CD4-positive, alpha-beta T cell treated with Interleukin-17A for 1 hour (primary cell): ENCODE measurements at regions not wholly inside any gene's neighbourhood (a gene's known extent, or its start where the extent isn't known, plus 50 kb on each side); places are given as distances from the start of the nearest gene placed in this dataset.

Experiments
- DNase-seq: peaks from one replicate; pipeline ENCODE4 v3.0.0-alpha.2; 2020

DNA sequence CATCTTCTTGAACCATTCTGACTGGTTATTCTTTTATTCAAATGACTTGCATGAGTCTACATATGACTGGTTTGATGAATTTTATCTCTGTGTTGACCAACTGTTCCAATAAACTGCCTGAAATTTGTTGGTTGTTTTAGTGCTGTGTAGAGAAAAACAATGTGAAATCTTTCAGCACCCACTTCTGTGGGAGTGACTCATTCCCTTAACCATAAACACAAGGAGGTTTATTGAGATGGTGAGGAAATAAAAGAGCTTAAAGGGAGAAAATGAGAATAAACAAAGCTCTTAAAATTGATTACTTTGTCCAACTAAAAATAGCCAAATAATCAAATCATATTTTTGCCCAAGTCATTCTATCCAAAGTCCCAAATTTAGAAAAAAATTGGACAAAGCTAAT, 341.1 kb downstream of the TGFB2 start:
- no peak for DNase-seq

DNA sequence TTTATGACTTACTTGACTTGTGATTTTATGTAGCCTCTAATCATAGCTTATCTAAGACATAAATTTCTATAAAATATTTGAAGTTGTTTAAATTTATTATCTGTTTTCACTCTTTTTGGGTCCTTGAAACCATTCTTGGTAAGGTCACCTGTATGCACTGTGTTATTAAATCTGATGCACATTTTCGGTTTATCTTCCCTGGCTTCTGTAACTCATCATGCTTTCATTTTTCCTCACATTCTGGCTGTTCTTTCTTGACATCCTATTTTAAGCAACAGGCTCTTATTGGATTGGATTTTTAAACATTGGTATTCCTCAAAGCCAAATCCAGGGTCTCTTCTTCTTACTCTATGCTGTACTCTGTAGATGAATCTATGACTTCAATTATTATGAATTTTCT, 341.6 kb downstream of the TGFB2 start:
- DNase-seq: no peak

DNA sequence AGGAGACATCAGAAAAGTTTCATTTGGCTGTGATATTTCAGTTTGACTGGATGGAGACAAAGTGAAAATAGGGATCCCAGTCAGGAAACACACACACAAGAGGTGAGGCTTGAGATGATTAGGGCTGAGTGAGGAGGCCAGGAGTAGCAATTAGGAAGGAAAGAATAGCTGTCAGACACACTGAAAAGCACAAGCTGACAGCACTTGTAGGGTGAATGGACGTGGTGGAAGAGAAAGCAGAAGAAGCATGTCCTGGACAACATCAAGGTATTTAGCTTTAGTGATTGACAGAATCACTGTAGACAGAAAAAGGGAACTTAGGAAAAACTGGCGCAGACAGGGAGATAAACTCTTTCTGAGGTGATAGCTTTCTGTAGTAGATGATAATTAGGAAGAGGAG, 347.7 kb downstream of the TGFB2 start:
- DNase-seq: no peak

DNA sequence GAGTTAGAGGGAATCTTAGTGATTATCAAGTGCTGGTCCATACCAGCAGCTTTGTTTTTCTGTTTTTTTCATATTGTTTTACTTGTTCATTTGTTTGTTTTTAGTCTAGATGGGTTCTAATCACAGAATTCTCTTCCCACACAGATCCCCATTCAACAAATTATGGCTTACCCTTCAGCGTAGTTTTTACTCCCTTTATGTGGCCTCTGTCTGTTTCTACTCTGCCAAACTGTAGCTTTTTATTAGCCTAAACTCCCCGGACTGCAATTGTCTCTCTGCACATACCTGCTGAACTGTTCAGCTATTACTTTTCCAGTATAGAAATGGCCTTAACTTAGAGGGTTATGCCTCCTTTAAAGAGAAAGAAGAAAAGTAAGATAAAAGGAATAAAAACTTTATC, 348.5 kb downstream of the TGFB2 start:
- no peak for DNase-seq

DNA sequence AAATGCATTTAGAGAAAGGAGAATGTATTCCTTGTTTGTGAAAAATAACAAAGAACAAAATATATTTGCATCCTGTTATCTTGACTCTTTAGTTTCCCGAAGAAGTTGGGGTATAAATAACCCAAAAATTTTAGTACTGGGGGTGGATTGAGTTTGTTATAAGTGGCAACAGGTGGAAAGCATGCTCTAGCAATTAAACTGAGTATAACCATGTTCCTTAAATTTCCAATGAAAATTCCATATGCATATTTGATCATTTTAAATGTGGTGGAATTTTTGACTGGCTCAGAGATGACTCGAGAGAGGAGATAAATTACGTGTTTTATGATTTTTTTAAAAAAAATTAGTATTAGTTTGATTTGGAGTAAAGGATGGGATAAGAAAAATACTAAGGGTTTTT, 348.9 kb downstream of the TGFB2 start:
- no peak for DNase-seq

DNA sequence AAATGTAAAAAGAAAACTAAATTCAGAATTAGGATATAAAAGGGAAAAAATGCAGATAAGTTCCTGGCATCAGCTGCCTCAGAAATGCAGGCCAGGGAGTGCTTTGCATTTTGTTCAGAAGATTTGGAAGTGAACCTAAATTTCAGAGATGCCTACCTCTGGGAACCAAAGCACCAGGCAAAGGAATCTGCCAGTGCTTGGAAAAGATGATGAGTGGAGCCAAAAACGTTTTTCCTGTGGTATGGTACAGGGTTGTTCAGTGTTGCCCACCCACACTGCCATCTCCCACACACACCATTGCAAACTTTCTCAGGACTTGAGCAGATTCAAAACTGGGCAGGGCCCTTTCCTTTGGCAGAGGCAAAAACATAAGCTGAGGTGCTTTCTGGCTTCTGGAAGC, 349.5 kb downstream of the TGFB2 start:
- no peak for DNase-seq

DNA sequence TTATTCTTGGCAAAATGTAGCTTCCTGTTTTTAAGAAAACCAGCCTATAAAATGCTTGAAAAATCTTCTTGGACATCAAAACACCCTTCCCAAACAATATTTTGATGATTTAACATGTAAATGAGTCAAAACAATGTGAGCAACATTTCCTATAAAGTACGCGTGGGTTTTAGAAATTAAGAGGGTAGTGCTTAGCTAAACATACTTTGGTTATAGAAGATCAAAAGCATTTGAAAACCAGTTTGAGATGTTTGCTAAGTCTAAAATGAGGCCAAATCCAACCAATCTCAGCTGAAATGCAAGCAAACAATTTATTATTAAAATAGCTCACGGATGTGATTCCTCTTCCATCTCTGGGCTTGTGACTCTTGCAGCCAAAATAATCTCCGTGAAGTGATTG, 350.4 kb downstream of the TGFB2 start:
- no peak for DNase-seq

DNA sequence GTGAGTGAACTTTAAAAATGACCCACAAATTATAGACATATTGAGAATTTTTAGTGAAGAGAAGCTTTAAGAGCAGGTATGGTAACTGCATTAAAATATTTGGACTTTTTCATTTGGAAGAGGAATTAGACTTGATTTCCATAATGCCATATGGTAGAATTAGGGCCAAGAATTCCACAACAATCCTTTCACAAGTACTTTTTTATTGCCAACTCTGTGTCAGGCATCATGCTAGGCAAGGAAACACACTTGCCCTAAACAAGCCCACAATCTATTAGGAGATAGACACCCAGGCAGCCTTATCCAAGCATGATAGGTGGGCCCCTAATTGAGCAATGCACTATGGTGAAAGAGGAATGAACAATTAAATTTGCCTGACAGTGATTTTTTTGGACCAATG, 353.0 kb downstream of the TGFB2 start:
- no peak for DNase-seq

DNA sequence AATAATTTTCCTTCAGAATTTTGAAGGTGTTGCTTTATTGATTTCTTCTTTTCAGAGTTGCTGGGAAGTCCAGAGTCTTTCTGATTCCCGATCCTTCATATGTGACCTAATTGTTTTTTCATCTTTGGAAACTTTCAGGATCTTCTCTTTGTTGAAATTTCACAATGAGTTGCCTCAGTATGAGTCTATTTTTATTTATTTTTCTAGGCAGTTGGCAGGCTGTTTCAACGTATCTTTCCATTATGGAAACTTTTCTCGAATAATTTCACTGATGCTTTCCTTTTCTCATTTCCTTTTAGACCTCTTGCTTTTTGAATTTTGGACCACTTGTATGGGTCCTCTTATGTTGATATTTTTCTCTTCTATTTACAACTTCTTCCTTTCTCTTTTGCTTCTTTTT, 354.3 kb downstream of the TGFB2 start:
- DNase-seq: no peak

DNA sequence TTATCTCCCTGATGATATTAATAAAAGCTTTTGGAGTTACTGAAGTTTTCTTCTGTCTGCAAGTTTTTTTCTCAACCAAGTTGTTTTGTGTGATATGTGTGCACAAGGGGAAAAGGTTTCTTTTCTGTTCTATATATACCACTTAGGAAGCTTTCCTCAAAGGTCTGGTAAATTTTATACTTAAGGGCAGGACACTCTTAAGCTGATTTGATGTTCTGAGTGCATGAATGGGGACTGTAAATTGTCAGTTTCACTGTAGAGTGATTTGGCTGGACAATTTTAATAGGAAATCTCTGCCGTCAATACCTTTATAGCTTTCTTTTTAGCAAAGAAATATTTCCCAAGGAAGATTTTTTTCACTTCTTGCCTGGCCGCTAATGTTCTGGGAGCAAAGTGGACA, 354.7 kb downstream of the TGFB2 start:
- DNase-seq: no peak

DNA sequence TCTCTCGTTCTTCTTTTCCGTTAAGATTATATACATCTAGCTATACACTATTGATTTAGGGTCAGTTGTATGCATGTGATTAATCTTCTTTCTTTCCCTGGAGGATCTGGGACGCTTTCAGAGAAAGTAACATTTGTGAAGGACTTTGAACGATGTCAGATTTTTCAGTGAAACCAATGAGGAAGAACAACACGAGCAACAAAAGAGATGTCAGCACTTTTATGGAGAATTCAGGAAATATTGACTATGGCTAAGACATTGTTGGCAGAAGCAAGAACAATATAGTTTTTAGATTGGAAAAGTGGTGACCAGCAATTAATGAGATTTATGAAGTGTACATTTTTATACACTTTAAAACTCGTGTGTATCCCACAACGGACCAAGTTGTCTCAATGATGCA, 355.5 kb downstream of the TGFB2 start:
- DNase-seq: no peak

DNA sequence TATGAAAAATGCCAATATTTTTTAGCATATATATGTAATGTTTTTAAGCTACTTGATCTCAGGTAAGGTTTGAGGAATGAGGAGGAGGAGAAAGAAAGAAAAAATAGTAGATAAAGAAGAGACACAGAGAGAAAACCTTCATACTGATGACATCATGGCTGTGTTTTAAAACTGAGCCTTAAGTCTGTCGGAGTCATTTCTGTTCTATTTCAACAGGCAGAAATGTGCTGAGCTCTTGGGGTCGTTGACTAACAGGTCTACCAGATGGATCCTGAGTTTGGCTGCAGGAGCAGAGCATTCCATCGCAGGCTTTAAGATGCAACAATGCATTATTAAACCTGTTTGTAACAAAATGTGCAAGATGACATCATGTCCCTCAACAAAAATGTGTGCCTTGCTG, 356.0 kb downstream of the TGFB2 start:
- DNase-seq: no peak

DNA sequence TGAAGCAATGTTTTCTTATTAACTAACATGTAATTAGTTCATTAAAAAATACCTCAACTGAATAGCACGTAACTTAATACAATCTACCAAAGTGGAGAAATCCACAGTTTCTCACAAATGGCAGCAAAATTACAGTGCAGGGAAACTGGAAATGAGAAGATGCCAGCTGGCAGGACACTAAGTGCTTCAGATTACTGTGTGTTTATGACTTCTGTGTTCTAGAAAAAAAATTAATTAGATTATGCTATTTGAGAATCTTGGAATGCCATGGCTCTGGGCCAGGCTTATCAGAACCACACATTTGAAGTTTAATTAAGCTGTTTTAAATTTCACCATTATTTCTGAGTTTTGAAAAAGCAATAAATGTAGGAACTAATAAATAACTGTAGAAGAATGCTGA, 357.6 kb downstream of the TGFB2 start:
- DNase-seq: no peak

DNA sequence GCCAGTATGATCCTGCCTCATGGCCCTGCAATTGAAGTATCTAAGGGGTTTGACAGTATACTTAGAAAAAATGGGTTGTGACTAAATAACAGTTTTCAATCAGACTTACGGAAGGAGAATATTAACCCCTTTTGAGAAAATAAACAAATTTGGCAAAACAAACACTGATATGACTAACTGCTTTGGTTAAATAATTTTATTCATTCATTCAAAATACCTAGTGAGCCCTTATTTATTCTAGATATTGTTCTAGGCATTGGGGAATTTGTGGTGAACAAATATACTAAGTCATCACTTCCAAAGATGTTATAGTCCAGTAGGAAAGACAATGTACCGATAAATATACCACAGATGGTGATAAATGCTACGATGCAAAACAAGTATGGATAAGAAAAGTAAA, 358.7 kb downstream of the TGFB2 start:
- no peak for DNase-seq

DNA sequence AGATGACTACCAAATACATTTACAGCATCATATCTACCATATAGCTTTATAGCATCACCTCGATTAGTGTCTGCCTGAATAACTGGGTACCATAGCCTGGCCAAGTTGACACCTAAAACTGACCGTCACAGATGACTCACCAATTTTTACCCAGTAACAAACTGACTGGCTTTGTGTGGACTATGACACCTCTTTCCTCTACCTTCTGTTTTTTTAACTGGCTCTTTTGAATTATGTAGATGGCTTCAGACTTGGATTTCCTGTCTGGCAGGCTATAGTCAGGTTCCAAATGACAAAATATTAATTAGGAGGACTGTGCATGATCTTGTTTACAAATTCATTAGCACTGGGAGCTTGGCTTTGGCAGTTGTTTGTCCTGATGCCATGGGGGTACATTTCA, 360.3 kb downstream of the TGFB2 start:
- no peak for DNase-seq

DNA sequence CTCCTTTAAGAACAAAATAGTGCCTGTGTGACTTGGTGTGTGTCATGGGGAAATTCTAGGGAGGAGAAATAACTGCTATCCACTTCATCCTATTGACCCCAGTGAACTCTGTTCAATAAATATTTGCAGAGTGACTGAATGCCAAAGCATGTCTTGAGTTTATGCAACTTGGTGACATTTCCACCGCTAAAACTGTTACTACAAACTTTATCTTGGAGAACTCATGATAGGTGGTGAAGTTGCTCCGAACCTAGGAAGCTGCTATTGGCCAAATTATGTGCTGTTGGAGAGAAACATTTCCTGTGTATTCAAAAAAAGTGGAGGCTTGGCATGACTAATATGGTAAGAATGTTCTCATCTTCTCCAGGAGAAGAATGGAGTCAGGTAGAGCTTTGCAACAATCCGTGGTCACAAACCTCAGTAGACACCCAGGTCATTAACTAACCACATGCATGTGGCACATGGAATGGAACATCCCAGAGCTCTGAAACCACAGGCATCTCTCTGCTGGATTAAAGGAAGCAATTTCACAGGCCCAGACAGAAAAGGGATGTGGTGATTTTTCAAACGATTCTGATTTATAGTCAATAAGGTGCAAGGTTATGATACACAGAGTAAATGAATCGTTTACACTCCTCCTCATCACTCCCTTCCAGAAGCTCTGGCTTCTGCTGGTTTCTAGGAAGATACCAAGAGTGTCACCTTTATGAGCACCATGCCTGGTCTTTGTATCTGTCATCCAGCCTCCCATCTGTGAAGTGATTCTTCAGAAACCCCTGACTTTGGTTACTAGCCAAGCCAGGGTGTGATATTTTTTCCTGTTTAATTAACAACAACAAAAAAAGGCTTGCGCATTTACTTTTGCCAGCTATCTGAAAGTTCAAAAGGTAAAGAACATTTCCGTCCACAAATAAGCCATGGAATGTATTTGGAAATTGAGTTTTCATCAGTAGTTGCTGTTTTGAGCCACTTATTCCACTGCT, 361.1 kb downstream of the TGFB2 start:
- DNase-seq: no peak

DNA sequence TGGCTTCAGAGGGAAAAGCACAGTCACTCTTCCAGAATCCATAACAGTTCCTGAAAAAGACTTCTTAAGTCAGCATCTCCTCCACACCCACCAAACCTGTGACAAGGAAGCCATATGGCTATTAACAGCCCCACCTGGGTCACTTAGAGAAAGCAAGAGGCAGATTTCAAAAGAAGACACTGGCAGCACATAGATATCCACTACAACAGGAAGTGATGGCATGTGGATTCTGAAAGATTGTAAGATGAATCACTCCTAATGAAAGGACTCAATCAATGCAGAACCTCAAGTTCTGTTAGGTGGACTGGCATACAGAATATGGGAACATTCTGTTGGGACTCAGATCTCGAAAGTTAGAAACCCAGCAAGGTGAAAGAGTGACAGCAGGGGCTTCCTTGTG, 365.9 kb downstream of the TGFB2 start:
- no peak for DNase-seq

DNA sequence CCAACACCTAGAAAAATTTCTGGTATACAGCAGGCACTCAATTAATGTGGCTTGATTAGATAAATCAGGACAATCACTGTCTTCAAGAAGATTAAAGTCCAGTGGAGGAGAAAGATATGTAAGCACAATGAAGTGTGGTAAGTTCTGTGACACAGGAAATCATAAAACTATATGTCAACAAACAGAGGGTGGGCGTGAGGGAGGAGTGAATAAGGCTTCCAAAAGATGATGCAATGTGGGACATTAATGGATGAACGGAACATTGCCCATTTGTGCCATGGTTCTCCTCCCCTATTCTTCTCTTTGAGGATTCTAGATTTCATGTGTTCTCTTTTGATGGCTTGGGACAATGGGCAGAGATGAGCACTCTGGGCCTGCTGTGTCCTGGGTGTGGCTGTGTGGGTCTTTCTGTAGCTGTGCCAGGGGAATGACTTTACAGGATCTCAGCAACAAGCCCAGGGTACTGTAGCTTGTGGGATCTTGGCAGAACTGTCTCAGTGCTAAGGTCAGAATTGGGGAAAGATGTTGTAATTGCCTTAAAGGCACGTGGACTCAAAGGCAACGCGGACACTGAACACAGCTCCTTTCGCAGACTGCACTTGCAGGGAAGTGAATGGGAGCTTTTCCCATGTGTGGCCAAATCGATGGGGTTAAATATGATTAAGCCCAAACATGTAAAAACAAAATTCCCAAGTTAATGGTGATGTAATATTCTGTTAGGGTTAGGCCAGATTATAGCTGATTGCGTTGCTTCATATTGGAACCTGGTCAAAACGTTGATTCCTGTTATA, 366.9 kb downstream of the TGFB2 start:
- DNase-seq: no peak

DNA sequence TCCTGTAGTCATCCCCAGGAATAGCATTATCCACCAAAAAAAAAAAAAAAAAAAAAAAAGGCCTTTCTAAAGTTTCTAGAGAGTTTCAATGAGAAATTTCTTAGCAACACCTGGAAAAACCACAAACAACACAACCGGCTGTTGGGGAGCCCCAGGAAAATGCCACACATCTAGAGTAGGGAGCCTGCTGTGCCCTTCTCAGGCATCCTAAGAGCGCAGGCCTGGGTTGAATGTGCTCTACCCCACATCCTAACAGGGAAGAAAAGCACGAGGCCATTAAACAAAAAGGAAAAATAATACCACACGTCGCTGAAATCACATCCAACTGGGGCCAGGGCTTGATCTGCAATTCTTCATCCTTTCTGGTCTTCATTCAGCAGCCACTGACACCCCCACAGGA, 367.5 kb downstream of the TGFB2 start:
- no peak for DNase-seq

DNA sequence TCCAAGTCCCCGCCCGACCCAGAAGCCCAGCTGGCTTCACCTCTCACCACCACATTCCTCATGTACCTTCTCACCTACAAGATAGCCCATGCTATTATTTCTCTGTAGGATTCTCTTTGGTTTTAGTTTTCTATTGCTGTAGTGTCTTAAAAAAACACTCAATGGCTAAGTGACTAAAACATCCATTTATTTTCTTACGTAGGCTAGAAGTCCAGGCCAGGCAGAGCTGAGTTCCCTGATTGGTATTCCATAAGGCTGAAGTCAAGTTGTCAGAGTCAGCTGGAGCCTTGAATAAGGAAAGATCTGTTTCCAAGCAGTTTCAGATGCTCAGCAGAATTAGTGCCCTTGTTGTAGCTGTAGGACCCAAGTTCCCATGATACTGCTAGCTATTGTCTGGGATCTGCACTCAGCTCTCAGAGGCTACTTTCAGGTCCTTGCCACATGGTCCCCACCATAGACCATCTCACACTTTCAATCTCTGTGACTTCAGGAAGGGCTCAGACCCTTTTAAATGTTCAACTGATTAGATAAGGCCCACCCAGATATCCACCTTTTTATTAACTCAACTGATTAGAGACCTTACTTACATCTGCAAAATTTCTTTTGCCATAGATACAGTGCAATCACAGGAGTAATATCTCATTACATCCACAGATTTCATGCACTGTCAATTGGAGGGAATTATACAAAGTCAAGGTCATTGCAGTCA, 371.0 kb downstream of the TGFB2 start:
- DNase-seq: no peak

DNA sequence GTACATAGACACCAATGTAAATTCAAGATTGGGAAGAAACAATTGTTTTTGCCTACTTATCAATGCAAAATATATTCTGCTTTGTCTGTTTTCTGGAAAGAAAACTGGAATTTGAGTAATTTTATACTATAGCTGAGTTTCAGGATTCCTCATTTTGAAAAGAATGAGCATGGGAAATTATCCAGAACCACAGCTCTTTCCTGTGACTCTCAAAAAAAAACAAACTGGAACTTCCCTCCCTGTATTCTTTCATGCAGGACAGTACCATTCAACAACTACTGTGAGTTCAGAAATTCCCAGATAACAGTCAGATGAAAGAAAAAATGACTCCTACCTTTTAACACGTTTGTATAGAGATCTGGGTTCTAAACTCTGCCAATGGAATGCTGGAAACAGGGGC, 372.4 kb downstream of the TGFB2 start:
- no peak for DNase-seq

DNA sequence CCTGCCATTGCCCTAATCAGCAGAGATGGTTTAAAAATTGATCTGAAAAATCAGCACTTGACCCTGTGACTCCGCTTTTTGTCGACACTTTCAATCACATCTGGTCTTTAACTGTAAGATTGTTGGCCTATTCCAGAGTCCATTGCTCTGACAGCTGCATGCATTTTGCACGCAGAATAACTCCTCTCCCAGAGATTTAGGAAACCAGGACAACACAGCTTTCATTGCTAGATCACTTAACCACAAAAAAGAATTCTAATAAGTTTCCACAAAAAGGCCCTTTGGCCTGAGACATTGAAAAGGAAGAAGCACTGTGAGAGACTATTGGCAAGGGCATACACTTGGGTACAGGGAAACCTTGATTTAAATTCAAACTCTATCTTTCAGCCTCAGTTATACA, 373.1 kb downstream of the TGFB2 start:
- DNase-seq: no peak

DNA sequence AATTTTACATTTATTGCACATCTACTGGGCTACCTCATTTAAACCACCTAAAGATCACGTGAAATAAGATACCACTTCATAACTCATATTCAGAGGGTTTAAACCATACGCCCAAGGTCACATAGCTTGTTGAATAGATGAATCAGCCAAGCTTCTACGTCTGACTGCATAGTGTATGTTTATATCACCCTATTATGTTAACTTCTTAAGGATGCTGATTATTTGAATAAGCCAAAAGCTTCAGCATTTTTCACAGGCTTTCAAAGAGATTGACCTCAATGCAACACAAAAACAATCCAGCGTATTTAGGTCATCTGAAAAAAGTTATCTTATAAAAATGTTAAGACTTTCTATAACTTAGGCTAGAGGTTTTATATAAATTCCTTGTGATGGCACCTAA, 373.8 kb downstream of the TGFB2 start:
- no peak for DNase-seq
